ENCODE measurements at regions not wholly inside any gene's neighbourhood (a gene's known extent, or its start where the extent isn't known, plus 50 kb on each side); places are given as distances from the start of the nearest gene placed in this dataset.

DNA sequence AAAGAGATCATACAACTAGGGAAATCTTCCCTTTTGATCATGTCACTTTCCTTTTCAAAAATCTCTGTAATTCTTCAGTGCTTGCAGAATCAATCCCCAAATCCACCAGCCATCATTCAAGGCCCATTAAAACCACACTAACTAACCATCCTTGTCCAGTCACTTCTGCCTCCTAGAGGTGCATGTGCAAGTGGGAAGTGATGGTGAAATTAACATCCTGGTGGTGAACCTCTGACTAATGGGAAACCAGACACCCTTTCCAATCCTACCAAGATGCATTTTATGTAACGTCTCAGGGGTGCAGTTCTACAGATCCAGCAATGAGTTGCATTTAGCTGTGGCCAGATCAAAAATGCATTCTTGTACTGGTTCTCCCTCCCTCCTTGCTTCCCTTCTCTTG, 341.8 kb downstream of the RAPGEF2 start:
- no peak for DNase-seq (ENCODE audit: low read depth in 3 of 3)

DNA sequence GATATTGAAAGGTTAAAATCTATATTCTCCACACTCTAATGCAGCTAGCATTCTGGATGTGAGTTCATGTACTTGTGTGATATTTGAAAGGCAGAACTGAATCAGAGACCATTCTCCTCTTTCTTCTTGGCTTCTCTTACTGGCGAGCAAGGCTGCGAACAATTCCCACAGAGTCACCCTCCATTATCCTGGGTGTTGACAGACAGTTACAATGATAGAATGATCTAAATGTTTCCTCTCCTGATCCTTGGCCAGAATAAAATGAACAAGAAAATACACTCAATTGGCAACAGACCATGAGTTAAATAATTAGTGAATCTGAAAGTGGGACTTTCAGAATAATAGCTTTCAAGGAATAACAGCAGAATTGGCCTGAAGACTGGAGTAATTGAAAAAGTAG, 342.8 kb downstream of the RAPGEF2 start:
- no peak for DNase-seq (ENCODE audit: low read depth in 3 of 3)

DNA sequence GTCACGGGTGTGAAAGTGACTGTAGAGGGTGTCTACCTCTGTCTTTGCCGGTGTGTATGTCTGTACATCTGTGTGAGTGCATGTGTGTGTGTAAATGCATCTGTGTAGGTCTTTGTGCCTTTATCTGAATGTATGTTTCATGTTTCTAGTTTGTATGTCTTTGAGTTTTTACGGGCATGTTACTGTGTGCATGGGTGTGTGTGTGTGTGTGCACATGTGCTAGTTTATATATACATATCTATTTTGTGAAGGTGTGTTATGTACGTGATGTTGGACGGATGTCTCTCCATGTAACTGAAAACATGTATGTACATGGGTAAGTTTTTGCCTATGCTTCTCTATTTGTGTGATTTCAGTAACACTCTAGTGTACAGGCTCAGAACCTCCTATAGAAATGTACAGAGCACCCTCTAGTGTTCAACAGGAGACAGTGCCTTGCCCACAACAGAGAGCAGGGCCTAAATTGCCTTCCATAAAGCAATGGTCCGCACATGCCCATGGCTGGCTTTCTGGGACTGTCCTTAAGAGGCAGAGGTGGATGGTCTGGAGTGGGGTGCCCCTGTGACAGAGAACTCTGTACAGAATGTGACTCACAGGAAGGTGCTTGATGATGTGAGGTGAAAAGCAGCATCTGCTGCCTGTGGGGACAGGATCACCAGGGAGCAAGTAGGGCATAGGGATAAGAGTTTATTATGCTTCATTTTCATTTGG, 343.5 kb downstream of the RAPGEF2 start:
- no peak for DNase-seq (ENCODE audit: low read depth in 3 of 3)

DNA sequence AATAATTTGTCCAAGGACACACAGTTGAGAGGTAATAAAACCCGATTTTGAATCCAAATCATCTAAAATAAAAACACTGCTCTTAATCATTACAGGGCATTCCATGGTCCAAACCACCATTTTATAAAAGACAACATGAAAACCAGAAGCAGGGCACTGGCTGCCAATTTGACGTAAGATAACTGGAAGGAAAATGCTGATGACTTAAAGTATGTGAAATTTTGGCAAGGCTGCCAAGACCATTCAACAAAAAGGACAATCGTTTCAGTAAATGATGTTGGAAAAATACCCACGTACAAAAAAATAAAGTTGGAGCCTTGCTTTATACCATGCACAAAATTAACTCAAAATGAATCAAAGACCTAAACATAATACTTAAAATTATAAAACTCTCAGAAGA, 344.4 kb downstream of the RAPGEF2 start:
- DNase-seq (ENCODE audit: low read depth in 3 of 3): no peak

DNA sequence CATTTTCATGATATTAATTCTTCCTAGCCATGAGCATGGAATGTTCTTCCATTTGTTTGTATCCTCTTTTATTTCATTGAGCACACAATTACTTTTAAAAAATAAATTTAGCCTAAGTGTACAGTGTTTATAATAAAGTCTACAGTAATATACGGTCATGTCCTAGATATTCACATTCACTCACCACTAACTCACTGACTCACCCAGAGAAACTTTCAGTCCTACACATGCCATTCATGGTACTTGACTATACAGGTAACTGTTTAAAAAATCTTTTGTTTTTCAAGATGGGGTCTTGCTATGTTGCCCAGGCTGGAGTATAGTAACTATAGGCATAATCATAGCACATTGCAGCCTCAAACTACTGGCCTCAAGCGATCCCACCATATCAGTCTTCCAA, 348.1 kb downstream of the RAPGEF2 start:
- no peak for DNase-seq (ENCODE audit: low read depth in 3 of 3)

DNA sequence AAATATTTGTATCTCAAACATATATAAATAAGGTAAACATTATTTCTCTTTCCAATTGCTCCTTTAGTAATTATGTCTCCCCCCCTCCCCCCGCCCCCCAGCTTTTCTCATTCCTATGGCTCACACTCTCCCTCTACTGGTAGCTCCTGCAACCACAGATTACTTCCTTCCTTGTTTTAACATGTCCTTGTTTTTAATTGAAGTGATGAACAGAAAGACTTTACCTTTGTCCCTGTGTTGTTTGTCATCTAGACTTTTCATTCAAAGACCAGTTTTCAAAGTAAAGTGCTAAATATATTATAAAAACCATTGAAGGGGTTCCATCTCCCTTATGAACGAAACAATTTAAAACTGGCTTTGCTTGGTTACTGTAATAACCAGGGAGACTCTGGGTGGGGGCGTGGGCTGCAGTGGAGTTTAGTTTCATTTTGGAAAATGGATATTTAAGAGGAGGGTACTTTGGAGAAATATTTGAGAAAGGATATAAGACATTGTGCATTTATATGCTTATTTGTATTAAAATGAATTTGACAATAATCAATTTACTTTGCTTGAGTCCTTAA, 352.9 kb downstream of the RAPGEF2 start:
- DNase-seq (ENCODE audit: low read depth in 3 of 3): no peak

DNA sequence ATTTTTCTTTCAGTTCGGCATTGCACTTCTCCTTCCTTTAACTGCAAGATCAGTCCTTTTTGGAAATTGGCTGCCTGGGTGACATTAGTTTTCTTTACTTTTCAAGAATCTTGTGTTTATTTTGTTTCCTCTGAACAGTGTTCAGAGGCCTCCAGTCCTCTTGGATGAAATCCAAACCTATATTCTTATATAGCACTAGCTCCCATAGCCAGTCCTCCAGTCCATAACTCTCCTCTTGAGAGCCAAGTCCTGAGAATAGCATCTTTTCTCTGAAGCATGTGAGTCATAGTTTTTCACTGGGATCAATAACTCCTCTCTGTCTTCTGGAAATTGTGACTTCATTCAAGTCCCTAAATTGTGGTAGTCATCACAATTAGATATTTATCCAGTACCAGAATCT, 357.5 kb downstream of the RAPGEF2 start:
- no peak for DNase-seq (ENCODE audit: low read depth in 3 of 3)

DNA sequence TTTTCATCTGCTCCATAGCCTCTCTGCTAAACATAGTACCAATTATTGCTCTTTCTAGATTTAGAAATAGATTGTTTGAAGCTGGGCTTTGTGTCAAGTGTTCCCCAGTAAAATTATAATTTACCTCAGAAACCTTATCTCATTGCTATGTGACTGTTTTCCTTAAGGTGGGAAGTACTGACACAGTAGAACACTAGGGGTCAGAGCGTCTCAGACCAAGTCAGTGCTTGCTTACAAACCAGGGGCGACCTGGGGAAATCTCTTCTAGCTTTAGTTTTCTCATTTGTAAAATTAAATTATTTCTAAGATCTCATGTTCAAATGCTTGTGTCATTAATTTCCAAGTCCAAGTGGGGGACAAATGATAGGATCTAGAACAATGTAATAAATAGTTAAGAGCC, 360.4 kb downstream of the RAPGEF2 start:
- no peak for DNase-seq (ENCODE audit: low read depth in 3 of 3)

DNA sequence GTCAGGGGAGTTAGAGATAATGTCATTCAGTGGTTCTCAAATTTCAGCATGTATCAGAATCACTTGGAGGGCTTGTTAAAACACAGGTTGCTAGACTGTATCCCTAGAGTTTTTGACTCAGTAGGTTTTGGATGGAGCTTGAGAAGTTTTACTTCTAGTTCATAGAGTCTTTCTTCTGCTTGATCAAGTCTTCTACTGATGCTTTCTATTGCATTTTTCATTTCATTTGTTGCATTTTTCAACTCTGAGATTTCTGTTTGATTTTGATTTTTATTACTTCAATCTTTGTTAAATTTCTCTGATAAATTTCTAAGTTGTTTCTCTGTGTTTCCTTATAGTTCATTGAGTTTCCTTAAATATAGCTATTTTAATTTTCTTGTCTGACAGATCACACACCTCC, 361.4 kb downstream of the RAPGEF2 start:
- DNase-seq (ENCODE audit: low read depth in 3 of 3): no peak

DNA sequence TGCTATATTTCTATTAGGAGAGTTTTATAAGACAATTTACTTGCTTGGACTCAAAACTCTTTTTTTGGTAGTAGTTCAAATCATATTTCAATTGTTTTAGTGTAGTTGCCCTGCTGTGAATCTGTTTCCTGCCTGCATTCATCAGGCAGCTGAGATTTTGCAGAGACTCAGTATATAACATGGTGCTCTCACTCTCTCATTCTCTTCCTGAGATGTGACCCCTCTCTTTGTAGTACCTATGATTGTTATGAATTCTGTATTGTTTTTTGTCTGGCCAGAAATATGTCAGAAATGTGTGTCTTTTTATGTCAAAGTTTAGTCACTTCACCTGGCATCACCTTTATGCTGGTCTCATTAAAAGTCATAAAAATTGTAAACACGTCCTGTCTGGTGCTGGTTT, 374.0 kb downstream of the RAPGEF2 start:
- DNase-seq (ENCODE audit: low read depth in 3 of 3): no peak

DNA sequence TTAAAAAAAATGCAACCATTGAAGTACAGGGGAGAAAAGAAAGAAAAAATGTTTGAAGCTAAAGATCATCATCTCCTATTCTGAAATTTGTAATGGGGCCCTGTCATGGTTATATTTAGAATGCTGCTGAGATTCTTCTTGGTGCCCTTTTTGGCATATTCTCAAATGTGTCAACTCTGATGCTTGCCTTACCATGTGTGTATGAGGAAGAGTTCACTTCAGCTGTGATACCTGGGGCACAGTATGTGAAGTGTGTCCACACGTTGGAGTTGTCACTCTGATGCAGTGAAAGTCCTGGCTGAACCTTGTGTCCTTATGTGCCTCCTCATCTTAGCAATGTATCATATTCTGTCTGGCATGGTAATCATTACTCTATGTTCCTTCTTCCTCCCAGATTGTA, 377.9 kb downstream of the RAPGEF2 start:
- DNase-seq (ENCODE audit: low read depth in 3 of 3): no peak

DNA sequence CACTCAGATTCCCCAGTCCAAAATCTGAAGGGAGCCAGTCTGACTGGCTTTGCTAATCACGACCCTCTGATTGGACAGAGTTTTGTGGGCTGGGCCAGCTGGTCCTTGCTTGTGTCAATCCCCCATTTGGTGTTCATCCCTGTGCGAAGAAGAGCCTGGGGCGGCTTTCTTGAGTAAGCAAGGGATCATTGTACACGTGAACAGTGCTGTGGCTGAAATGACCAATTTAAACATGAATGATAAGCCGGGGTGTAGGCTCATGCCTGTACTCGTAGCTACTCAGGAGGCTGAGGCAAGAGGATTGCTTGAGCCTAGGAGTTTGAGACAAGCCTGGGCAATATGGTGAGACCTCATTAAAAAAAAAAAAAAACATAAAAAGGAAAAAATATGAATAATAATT, 379.1 kb downstream of the RAPGEF2 start:
- DNase-seq (ENCODE audit: low read depth in 3 of 3): no peak

DNA sequence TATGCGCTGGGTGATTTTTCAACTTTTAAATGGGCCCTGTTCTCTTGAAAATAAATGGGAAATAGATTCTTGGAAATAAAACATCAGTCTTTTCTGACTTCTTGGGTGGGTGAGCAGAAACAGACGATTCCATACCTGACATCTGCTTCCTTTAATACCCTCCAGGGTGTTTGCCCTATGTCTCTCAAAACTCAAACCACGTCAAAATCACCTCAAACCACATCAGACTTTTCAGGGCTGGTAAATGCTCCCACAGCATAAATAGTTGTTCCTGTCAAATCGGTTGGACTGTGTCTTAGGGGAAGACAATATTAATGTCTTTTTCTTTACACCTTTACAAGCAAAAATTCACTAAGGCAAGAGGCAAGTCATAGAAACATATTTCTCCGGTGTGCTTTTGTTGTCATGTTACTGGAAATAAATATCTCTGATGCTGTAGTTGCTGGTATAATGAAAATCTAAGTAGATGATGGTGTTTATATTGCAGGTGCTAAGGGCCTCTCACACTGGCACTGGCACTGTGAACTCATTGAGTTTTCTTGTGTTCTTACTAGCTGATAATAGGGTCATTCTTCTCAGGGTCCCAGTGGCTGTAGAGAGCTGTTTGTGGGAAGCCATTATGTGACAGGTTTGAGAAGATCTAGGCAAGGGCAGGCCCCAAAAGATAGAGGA, 380.4 kb downstream of the RAPGEF2 start:
- no peak for DNase-seq (ENCODE audit: low read depth in 3 of 3)

DNA sequence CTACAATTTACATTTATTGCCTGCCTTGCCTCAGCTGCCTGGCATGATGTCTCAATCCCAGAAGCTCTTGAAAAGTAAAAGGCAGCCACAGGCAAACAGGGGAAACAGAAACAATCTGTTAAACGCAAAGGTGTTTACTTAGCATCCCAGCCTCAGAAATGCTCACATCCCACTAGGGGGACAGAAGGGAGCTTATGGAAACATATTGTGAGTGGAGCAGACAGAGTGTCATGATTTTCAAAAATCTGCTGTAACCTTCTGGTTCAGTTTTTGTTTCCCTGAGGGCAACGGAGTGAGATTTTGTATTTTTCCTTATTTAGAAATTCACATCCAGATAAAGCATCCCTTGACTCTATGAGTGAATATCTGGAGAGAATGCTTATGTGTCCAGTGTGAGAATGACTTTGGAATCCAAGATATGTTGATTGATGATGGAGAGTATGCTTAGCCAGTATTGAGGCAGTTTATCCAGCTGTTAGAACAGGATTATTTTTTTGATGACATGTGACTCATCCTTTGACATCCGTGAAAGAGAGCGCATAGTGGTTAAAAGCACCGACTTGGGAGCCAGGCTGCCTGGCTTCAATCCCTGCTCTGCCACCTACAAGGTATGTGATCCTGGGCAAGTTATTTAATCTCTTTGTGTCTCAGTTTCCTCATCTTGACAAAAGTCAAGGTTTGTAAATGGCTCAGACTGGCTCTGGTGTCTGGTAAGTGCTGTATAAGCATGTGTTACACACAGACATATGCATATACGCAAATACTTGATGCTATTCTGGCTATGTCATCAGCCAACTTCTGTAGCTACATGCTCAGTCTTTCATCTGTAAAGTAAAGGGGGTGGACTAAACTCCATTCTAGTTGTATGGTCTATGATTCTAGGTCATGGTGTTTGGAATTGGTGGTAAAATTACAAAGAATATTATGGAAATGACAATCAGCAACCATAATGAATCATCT, 381.2 kb downstream of the RAPGEF2 start:
- DNase-seq (ENCODE audit: low read depth in 3 of 3): no peak

DNA sequence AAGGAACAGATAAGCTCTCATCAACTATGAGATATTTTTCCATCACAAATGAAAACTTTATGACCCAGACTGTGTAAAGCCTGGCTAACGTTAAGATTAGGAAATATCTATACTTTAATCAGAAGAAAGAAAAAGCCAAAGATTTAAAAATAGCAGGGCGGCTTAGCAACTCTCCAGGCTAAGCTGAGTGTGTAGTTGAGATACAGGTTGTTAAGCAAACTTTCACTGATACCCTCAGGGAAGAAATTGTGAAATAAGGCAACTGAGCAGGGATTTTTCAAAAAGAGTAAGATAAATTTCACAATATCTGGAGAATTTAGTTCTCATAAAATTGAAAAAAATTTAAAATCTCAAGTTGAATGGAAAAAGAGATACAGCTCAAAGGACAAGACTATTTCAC, 382.0 kb downstream of the RAPGEF2 start:
- no peak for DNase-seq (ENCODE audit: low read depth in 3 of 3)

DNA sequence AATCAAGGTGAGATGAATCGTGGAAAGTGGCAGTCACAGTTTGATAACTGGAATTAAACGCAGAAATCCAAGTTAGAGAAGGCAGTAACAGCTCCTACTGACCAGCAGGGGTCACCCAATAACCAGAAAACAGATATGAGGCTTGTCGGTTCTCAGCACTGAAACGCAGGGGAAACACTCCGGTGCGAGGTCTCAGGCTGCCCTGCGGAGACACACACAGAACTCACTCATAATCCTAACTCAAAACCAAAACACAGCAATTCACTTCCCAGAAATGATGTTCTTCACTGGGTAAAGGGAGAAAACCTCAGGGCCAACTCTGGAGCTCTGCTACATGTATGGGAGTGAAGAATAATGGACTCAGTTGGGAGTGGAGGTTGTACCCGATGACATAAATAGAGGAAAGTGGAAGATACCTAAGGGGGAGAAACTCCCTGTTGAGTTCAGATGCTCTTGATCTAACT, 384.4 kb downstream of the RAPGEF2 start:
- peak in 2 of 3 donors; percentile 1 for DNase-seq (ENCODE audit: low read depth in 3 of 3)

DNA sequence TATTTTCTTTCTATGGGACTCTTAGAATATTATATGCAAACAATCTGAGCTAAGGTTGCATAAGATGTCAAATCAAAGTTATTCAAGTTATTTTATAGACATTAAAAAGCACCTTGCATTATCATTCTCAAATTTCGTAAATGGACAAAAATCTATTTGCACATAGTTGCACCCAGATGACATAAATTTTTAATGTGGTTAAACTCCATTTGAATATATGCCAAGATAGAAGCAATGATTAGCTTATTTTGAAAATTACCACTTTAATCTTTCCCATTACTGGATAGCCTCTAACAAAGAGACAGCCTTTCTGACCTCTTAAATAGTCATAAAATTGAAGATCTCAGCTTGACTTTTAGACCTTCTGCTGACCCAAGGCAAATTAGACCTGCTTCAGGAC, 386.8 kb downstream of the RAPGEF2 start:
- DNase-seq (ENCODE audit: low read depth in 3 of 3): no peak

DNA sequence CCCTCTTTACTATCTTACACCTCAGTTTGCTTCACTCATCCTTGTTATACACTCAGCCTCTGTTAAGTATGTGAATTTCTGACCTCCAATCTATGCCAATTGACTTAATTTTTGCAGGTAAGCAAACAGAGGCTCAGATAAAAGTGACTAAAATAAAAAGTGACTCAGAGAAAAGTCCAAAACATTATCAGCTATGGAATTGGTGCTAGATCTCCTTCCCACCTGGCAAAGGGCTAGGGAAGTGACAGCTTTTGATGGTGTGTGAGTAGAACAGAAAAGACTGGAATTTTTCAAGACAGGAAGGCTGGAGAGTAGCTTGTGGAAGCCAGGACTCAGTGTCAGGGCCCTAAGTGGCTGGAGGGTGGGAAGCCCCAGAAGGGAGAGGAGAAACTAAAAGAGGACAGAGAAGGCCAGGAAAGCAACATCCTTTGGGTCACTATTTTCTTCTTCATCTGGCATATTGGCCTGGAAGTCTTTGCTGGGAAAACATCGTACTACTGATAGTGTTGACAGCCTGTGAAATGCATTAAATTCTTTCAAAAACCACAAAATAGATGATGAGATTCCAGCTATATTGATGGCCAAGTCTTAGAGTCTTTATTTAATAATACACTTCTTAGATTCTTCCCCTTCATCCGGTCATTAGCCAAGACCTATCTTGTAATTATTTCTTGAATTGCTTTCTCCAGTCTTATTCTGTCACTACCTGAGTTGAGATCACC, 392.8 kb downstream of the RAPGEF2 start:
- DNase-seq (ENCODE audit: low read depth in 3 of 3): no peak

DNA sequence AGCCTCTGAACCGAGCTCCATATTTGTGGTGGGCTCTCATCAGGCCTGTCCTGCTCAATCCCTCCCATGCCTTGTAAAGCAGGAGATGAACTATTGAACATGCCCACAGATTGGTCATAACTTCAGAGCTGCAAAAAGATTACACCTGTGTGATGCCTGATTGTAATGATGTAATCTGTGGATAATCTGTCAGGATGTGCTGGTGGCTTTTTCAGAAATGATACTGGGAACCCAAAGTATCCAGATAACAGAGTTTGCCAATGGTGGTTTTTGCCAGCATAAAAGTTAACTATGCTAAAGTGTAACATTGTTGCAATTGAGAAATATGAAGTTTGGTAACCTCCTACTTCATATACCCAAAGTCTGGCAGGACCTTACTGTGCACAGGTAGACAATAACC, 393.4 kb downstream of the RAPGEF2 start:
- no peak for DNase-seq (ENCODE audit: low read depth in 3 of 3)

DNA sequence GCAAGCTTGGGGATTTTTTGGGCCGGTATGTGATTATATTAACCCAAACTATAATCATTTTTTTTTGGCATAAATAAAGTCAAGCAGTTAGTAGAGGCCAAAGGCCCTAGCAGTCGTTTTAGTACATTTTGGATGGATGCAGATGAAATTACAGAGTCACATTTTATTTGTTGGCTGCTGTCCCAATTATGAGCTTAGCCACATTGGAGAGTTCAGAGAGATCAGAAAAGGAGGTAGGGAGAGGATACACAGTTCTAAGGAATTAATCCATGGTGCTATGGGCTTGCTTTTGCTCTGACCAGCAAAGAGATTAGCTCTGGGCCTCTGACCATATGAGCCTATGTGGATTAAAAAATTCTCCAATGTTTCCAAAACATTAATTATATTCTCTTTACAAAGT, 395.1 kb downstream of the RAPGEF2 start:
- DNase-seq (ENCODE audit: low read depth in 3 of 3): no peak

DNA sequence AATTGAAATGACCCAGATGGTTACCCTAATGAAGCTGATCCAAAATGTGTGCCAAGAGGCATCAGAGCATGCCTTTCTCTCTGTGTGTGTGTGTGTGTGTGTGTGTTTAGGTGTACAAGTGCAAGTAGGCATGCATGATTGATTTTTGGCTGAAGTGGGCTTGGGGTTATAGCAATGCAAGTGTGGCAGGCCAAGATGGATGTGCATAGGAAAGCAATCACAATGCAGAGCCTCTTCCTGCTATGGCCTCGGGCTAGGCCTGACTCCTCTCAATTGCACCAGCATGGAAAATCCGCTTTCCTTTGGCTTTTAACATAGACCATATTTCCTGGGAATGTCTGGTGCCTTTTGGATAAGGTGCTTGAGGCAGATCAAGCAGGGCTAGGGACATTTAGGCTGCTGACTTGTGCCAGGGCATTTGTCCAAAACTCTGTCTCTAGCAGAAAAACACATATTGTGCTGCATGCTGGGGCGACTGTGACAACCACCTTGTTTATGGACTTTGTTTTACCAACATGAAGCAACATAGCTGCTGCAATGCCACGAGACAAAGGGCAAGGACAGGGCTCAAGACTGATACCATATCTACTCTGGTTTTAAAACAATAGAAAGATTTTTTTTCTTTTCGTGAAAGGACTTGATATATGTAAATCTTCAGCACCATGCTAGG, 395.7 kb downstream of the RAPGEF2 start:
- no peak for DNase-seq (ENCODE audit: low read depth in 3 of 3)
